SK-N-SH (cell line): ENCODE measurements at regions not wholly inside any gene's neighbourhood (a gene's known extent, or its start where the extent isn't known, plus 50 kb on each side); places are given as distances from the start of the nearest gene placed in this dataset.

Experiments used
- CTCF ChIA-PET: fragments of 300-600, 350-600 bp; formaldehyde crosslinking; extraction: SDS; loops from one replicate; lab custom pipeline; 2021; lab: Yijun Ruan, JAX
- POLR2A ChIA-PET: fragments of 350-600 bp; sonication (Branson Sonifier 250); formaldehyde crosslinking; extraction: SDS; loops from one replicate; lab custom pipeline; 2020; ENCODE audit warnings: antibody characterized with exemption, inconsistent platforms; lab: Yijun Ruan, JAX
- DNase-seq: peaks from one replicate; pipeline ENCODE4 v3.0.0; 2012
- H2AFZ ChIP-seq: fragments of 200-600 bp; sonication (generic); 2 replicates; pipeline ENCODE4 v1.8.1; 2016; ENCODE audit warnings: antibody characterized with exemption, mild to moderate bottlenecking, low read depth
- H3F3A ChIP-seq: fragments of 200-600 bp; sonication (generic); replicated peaks from 2 replicates; pipeline ENCODE3; 2016; ENCODE audit warnings: antibody characterized with exemption, mild to moderate bottlenecking; ENCODE audit not compliant: insufficient read depth
- H3K27ac ChIP-seq, 2 experiments: fragments of 200-500 bp in 1 of 2; fragments of 200-600 bp in 1 of 2; sonication (Bioruptor generic) in 1 of 2; sonication (generic), shearing (Covaris generic) in 1 of 2; 2 replicates each; pipeline versions ENCODE4 v1.5.1 to v1.6.1; 2014 to 2016; ENCODE audit warnings: low read depth in 2 of 2, inconsistent platforms in 1 of 2, low read length in 1 of 2, mild to moderate bottlenecking in 1 of 2, mixed read lengths in 1 of 2
- H3K27me3 ChIP-seq: fragments of 200-600 bp; sonication (generic), shearing (Covaris generic); 2 replicates; pipeline ENCODE4 v1.6.1; 2016; ENCODE audit warnings: mixed run types; ENCODE audit not compliant: insufficient read depth
- H3K36me3 ChIP-seq, 2 experiments: fragments of 200-500 bp in 1 of 2; fragments of 200-600 bp in 1 of 2; sonication (Bioruptor generic) in 1 of 2; sonication (generic) in 1 of 2; replicated peaks in 1 of 2; 2 replicates each; pipeline versions ENCODE3 to v1.5.1; 2014 to 2016; ENCODE audit warnings: low read length in 1 of 2, mild to moderate bottlenecking in 1 of 2; ENCODE audit not compliant: insufficient read depth in 2 of 2, control insufficient read depth in 1 of 2
- H3K4me1 ChIP-seq, 2 experiments: fragments of 200-500 bp in 1 of 2; fragments of 200-600 bp in 1 of 2; sonication (Bioruptor generic) in 1 of 2; sonication (generic), shearing (Covaris generic) in 1 of 2; 2 replicates each; pipeline versions ENCODE4 v1.5.1 to v1.6.1; 2014 to 2016; ENCODE audit warnings: low read depth in 1 of 2, low read length in 1 of 2, mixed run types in 1 of 2; ENCODE audit not compliant: insufficient read depth in 2 of 2, control insufficient read depth in 1 of 2
- H3K4me2 ChIP-seq: fragments of 200-600 bp; sonication (generic), shearing (Covaris generic); 2 replicates; pipeline ENCODE4 v1.6.1; 2017; ENCODE audit warnings: mixed run types
- H3K4me3 ChIP-seq, 2 experiments: fragments of 200-500 bp in 1 of 2; fragments of 200-600 bp in 1 of 2; sonication (Bioruptor generic) in 1 of 2; sonication (generic), shearing (Covaris generic) in 1 of 2; 2 replicates each; pipeline versions ENCODE4 v1.5.1 to v1.8.1; 2014 to 2016; ENCODE audit warnings: low read depth in 2 of 2, inconsistent platforms in 1 of 2, low read length in 1 of 2, mild to moderate bottlenecking in 1 of 2, mixed read lengths in 1 of 2, moderate library complexity in 1 of 2
- H3K79me2 ChIP-seq: fragments of 200-600 bp; sonication (generic); 2 replicates; pipeline ENCODE4 v1.8.1; 2017; ENCODE audit warnings: mild to moderate bottlenecking; ENCODE audit not compliant: insufficient read depth
- H3K9ac ChIP-seq: fragments of 200-600 bp; sonication (generic); 2 replicates; pipeline ENCODE4 v1.6.1; 2017; ENCODE audit warnings: mixed run types
- H3K9me2 ChIP-seq: fragments of 200-600 bp; sonication (generic); 2 replicates; pipeline ENCODE4 v1.6.1; 2017; ENCODE audit warnings: mixed run types
- H3K9me3 ChIP-seq: fragments of 200-600 bp; sonication (generic); 2 replicates; pipeline ENCODE4 v1.6.1; 2017; ENCODE audit warnings: mixed run types, mild to moderate bottlenecking, moderate library complexity
- H4K20me1 ChIP-seq: fragments of 200-600 bp; sonication (generic); 2 replicates; pipeline ENCODE4 v1.6.1; 2017; ENCODE audit warnings: mild to moderate bottlenecking, mixed run types; ENCODE audit not compliant: insufficient read depth
- CHD2 ChIP-seq: fragments of 150-350 bp; IDR thresholded peaks from 2 replicates; pipeline ENCODE4 v1.6.1; 2018; ENCODE audit warnings: low read length; ENCODE audit not compliant: partially characterized antibody
- CTCF ChIP-seq: fragments of 200-600 bp; sonication (generic); IDR thresholded peaks from 2 replicates; pipeline ENCODE4 v1.6.1; 2017; ENCODE audit warnings: antibody characterized with exemption, mild to moderate bottlenecking, moderate library complexity
- ELF1 ChIP-seq: IDR thresholded peaks from 2 replicates; pipeline ENCODE4 v1.4.0; 2012
- EP300 ChIP-seq, 2 experiments: IDR thresholded peaks; 2 replicates each; pipeline versions ENCODE4 v1.4.0 to v1.6.1; 2012; ENCODE audit warnings: borderline replicate concordance in 1 of 2, low read depth in 1 of 2, low read length in 1 of 2
- FOXM1 ChIP-seq: IDR thresholded peaks from 2 replicates; pipeline ENCODE4 v1.4.0; 2012; ENCODE audit warnings: low read depth, mild to moderate bottlenecking
- GABPA ChIP-seq: IDR thresholded peaks from 2 replicates; pipeline ENCODE4 v1.4.0; 2012; ENCODE audit warnings: low read depth, mild to moderate bottlenecking
- GATA2 ChIP-seq: sonication (generic); formaldehyde crosslinking; IDR thresholded peaks from 2 replicates; pipeline ENCODE4 v1.5.0; 2020; ENCODE audit warnings: mild to moderate bottlenecking, missing genetic modification reagents
- JUND ChIP-seq: IDR thresholded peaks from 2 replicates; pipeline ENCODE4 v1.4.0; 2012
- MAX ChIP-seq: IDR thresholded peaks from 2 replicates; pipeline ENCODE4 v1.4.0; 2012; ENCODE audit warnings: low read depth
- MXI1 ChIP-seq: IDR thresholded peaks from 2 replicates; pipeline ENCODE4 v1.6.1; 2012; ENCODE audit warnings: mild to moderate bottlenecking, low read depth, low read length, improper control_type of control experiment
- NFIC ChIP-seq: IDR thresholded peaks from 2 replicates; pipeline ENCODE4 v1.4.0; 2012; ENCODE audit warnings: borderline replicate concordance
- POLR2AphosphoS5 ChIP-seq: IDR thresholded peaks from 2 replicates; pipeline ENCODE4 v1.6.1; 2012; ENCODE audit warnings: low read depth, low read length
- RCOR1 ChIP-seq: fragments of 150-350 bp; IDR thresholded peaks from 2 replicates; pipeline ENCODE4 v1.6.1; 2017; ENCODE audit warnings: antibody characterized with exemption, low read length
- RXRA ChIP-seq: IDR thresholded peaks from 2 replicates; pipeline ENCODE4 v1.4.0; 2012; ENCODE audit warnings: low read depth, mild to moderate bottlenecking, borderline replicate concordance
- SIN3A ChIP-seq: IDR thresholded peaks from 2 replicates; pipeline ENCODE4 v1.6.1; 2012; ENCODE audit warnings: low read depth, mild to moderate bottlenecking, low read length, moderate library complexity, borderline replicate concordance
- SMC3 ChIP-seq: IDR thresholded peaks from 2 replicates; pipeline ENCODE4 v1.6.1; 2012; ENCODE audit warnings: low read depth, low read length, improper control_type of control experiment
- TAF1 ChIP-seq: IDR thresholded peaks from 2 replicates; pipeline ENCODE4 v1.6.1; 2012; ENCODE audit warnings: low read depth, mild to moderate bottlenecking, low read length, moderate library complexity, borderline replicate concordance
- TCF12 ChIP-seq: IDR thresholded peaks from 2 replicates; pipeline ENCODE4 v1.4.0; 2012
- TEAD4 ChIP-seq: IDR thresholded peaks from 2 replicates; pipeline ENCODE4 v1.4.0; 2012; ENCODE audit warnings: mild to moderate bottlenecking, borderline replicate concordance; ENCODE audit not compliant: insufficient read depth
- USF1 ChIP-seq: IDR thresholded peaks from 2 replicates; pipeline ENCODE4 v1.4.0; 2012; ENCODE audit warnings: low read depth, borderline replicate concordance
- USF2 ChIP-seq: fragments of 150-350 bp; IDR thresholded peaks from 2 replicates; pipeline ENCODE4 v1.6.1; 2017; ENCODE audit warnings: antibody characterized with exemption, low read length, low read depth, borderline replicate concordance
- YY1 ChIP-seq: IDR thresholded peaks from 2 replicates; pipeline ENCODE4 v1.4.0; 2012; ENCODE audit warnings: low read depth, mild to moderate bottlenecking
- ZBTB33 ChIP-seq: IDR thresholded peaks from 2 replicates; pipeline ENCODE4 v1.4.0; 2012; ENCODE audit warnings: low read depth, borderline replicate concordance
- WGBS: methylation state at CpG from one replicate; pipeline ENCODE4 v1.1.6; 2017; ENCODE audit warnings: low lambda C conversion rate; 5-methylcytosine and 5-hydroxymethylcytosine counted together

DNA sequence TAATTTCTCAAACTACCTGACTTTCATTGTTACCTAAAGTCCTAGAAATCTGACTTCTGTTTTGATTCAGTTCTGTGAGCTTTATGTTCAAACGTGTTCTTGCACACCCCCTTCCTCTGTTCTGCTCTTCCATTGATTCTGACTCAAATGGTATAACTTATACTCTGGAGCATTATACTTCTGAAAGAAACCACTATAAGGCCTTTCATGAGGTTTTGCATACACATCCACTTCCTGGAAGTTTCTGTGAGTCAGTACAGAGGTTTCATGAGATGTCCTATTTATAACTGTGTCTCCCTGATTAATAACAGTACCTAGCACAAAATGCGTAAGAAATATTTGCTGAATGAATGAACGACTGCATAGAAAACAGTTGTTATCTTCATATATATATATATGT, 540.2 kb upstream of the CT83 start:
- no peak overlapping the region for H3K27ac ChIP-seq
- no peak overlapping the region for H3K4me2 ChIP-seq
- H4K20me1 ChIP-seq = no peaks in the 10 kb centered on the region
- H3K79me2 ChIP-seq = no peaks in the 10 kb centered on the region
- H3K4me1 ChIP-seq = no peaks in the 10 kb centered on the region
- no peak overlapping the region for H3K4me3 ChIP-seq
- no peaks in the 10 kb centered on the region for H3K9me2 ChIP-seq
- H3K27me3 ChIP-seq = no peaks in the 10 kb centered on the region
- 8% methylated on average over 3 of the region's 3 CpGs for WGBS
- TF ChIP-seq ELF1 (no peak), RCOR1 (no peak), NFIC (no peak), GABPA (no peak), CTCF (no peak), EP300 (IDR thresholded peaks at IDR 0.05; ENCODE audit: borderline replicate concordance in 1 of 2, low read depth in 1 of 2, low read length in 1 of 2) (no peak), SMC3 (no peak), CHD2 (no peak), JUND (no peak), TAF1 (no peak), GATA2 (CRISPR knock-in tag) (no peak), TCF12 (no peak), MAX (no peak), POLR2AphosphoS5 (no peak), USF2 (no peak), SIN3A (no peak), FOXM1 (no peak)
- no peaks in the 10 kb centered on the region for H3K36me3 ChIP-seq
- H2AFZ ChIP-seq = no peak overlapping the region
- no peaks in the 10 kb centered on the region for H3F3A ChIP-seq
- no peak for DNase-seq
- ChIA-PET POLR2A (no interaction called here), CTCF (no interaction called here)
- no peak overlapping the region for H3K9ac ChIP-seq
- no peaks in the 10 kb centered on the region; the same call in 1 of the 2 replicates for H3K9me3 ChIP-seq

DNA sequence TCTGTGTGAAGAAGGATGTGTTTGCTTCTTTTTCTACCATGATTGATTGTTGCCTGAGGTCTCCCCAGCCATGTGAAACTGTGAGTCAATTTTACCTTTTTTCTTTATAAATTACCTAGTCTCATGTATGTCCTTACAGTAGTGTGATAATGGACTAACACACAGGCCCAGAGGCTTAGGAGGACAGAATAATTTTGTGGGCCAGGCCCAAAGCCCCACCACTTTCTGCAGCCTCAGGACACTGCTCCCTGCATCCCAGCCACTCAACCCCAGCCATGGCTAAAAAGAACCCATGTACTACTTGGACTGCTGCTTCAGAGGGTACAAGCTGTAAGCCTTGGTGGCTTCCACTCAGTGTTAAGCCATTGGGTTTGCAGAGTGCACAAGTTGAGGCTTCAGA, 512.7 kb upstream of the CT83 start:
- DNase-seq = no peak
- Histone ChIP-seq H3K4me1 (no peaks in the 10 kb centered on the region), H3K27ac (no peak overlapping the region), H3K9ac (no peak overlapping the region), H3K9me3 (peaks cover 5% of the 10 kb centered on the region; the same call in 1 of the 2 replicates), H4K20me1 (no peaks in the 10 kb centered on the region), H3F3A (no peaks in the 10 kb centered on the region), H3K9me2 (no peaks in the 10 kb centered on the region)
- CTCF ChIA-PET = no interaction called here
- TF ChIP-seq TCF12 (no peak), USF2 (no peak), MXI1 (no peak), CHD2 (no peak), USF1 (no peak), TAF1 (no peak), RXRA (no peak), TEAD4 (no peak), ZBTB33 (no peak), EP300 (IDR thresholded peaks at IDR 0.05; ENCODE audit: borderline replicate concordance in 1 of 2, low read depth in 1 of 2, low read length in 1 of 2) (no peak), YY1 (no peak), GABPA (no peak), RCOR1 (no peak), SIN3A (no peak)
- TF ChIP-seq, all 33 proteins: peak for 0
- H3K79me2 ChIP-seq = no peaks in the 10 kb centered on the region
- no peaks in the 10 kb centered on the region for H3K27me3 ChIP-seq
- H3K4me3 ChIP-seq = no peak overlapping the region
- no peak overlapping the region for H3K4me2 ChIP-seq
- H3K36me3 ChIP-seq = no peaks in the 10 kb centered on the region
- POLR2A ChIA-PET = no interaction called here
- H2AFZ ChIP-seq = no peak overlapping the region
